ENCODE measurements at regions not wholly inside any gene's neighbourhood (a gene's known extent, or its start where the extent isn't known, plus 50 kb on each side); places are given as distances from the start of the nearest gene placed in this dataset.

GRCh38 chr3:101100361-101101009, 107.3 kb upstream of the ABI3BP start:
- no peak for DNase-seq (ENCODE audit: low spot score)
- Mint-ChIP-seq H3K4me1 (ENCODE audit: low read depth) (no peaks in the 10 kb centered on the region), H3K4me3 (no peak overlapping the region), H3K9me3 (no peaks in the 10 kb centered on the region), H3K36me3 (ENCODE audit: low read depth) (no peaks in the 10 kb centered on the region), H3K27me3 (ENCODE audit: insufficient read depth) (peaks cover 5% of the 10 kb centered on the region), H3K27ac (no peak overlapping the region)
- intact Hi-C loops (cut with micrococcal nuclease), result no loop called here

DNA sequence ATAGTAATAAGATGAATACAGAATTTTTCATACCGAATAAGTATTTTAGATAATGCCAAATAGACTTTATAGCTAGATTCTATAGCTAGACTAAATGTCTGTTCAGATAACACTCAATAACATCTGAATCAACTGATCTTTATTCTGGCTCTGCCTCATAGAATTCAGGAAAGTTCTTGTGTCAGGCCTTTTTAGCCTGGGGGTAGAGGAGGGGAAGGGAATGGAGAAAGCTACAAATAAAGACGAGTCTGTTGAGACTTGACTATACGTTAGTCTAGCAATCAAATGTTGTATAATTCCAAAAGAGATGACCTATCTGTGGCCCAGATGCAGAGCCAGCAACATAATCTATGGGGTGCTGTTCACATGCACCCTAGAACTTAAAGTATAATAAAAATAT, 106.6 kb upstream of the ABI3BP start:
- Mint-ChIP-seq H3K36me3 (ENCODE audit: low read depth) (no peaks in the 10 kb centered on the region), H3K9me3 (no peaks in the 10 kb centered on the region), H3K27me3 (ENCODE audit: insufficient read depth) (no peaks in the 10 kb centered on the region), H3K27ac (no peak overlapping the region), H3K4me3 (no peak overlapping the region), H3K4me1 (ENCODE audit: low read depth) (no peaks in the 10 kb centered on the region)
- no peak for DNase-seq (ENCODE audit: low spot score)
- intact Hi-C loops (cut with micrococcal nuclease), result no loop called here

- intact Hi-C loops (cut with micrococcal nuclease), result no loop called here
Observed at GRCh38 chr3:101096444-101096843, 103.2 kb upstream of the ABI3BP start.

DNA sequence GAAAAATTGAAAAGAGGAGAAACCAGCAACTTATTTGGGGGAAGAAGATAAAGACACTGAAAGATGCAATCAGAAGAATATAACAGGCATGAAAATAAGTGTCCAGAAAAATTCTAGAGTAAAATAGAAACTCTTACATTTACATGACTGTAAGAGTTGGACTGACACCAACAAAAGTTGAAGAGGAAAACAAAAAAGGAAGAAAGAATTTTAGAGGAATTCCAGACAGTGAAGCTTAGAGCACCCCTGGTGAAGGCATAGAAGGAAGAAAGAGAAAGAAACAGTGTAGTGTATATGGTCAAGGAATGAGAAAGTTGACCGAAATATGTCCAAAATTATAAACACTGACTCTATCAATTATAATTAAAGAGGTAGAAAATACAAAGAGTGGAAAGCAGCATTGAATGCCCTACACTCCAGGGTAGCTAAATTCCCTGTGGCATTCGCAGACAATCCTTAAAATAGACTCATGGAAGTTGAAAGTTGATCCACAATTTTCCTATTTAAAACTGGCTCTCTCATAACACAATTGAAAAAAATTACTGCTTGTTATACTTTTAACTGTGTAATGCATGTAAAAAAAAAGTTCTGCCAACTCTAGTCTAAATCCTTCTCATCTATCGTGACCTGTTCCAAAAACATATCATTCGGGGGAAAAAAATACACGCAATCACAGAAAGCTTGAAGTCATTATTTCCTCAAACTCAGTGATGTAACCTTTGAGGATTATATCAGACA, 102.6 kb upstream of the ABI3BP start:
- intact Hi-C loops (cut with micrococcal nuclease), result no loop called here
- Mint-ChIP-seq H3K27ac (no peak overlapping the region), H3K4me3 (no peak overlapping the region), H3K36me3 (ENCODE audit: low read depth) (no peaks in the 10 kb centered on the region), H3K4me1 (ENCODE audit: low read depth) (no peaks in the 10 kb centered on the region), H3K9me3 (no peaks in the 10 kb centered on the region), H3K27me3 (ENCODE audit: insufficient read depth) (no peaks in the 10 kb centered on the region)
- no peak for DNase-seq (ENCODE audit: low spot score)

More at GRCh38 chr3:101096444-101096843, 103.2 kb upstream of the ABI3BP start:
- H3K4me3 Mint-ChIP-seq, result no peak overlapping the region
- no peaks in the 10 kb centered on the region for H3K27me3 Mint-ChIP-seq (ENCODE audit: insufficient read depth)
- no peaks in the 10 kb centered on the region for H3K9me3 Mint-ChIP-seq
- H3K36me3 Mint-ChIP-seq (ENCODE audit: low read depth), result no peaks in the 10 kb centered on the region
- no peak overlapping the region for H3K27ac Mint-ChIP-seq
- H3K4me1 Mint-ChIP-seq (ENCODE audit: low read depth), result no peaks in the 10 kb centered on the region
- DNase-seq (ENCODE audit: low spot score), result no peak

DNA sequence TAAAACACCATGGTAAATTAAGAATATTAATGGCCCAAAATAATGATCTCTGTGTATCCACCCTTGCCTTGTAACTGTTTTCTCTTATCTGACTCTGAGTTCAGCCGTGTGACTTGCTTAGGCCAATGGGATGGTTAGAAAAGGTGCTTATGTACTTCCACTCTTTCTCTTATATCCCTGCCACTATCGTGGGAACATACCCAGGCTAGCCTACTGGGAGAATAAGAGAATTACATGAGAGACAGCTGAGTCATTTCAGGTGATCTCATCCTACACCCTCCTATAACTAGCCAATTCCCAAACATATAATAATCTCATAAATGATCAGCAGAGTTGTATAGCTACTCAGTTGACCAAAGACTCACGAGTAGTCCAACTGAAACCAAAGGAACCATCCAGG, 98.3 kb upstream of the ABI3BP start:
- Mint-ChIP-seq H3K4me3 (no peak overlapping the region), H3K36me3 (ENCODE audit: low read depth) (no peaks in the 10 kb centered on the region), H3K27ac (no peak overlapping the region), H3K4me1 (ENCODE audit: low read depth) (no peaks in the 10 kb centered on the region), H3K27me3 (ENCODE audit: insufficient read depth) (no peaks in the 10 kb centered on the region), H3K9me3 (no peaks in the 10 kb centered on the region)
- intact Hi-C loops (cut with micrococcal nuclease), result no loop called here
- DNase-seq (ENCODE audit: low spot score), result no peak

DNA sequence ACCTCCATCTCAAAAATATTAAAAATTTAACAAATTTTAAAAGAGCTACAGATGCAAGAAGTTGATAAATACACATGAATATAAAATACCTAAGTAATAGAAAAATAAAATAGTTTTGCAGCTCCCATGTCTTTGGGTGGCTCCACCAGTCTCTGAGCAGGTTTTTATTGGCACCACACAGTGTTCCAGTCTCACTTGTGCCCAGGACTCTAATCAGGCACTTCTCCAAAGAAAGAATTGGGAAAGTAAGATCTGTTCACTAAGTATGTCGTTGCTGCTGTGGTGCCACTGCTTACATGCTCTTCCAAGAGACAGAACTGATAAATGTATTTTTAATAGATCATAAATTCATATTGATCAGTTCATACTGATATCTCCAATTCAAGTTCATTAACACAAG, 92.5 kb upstream of the ABI3BP start:
- no peak for DNase-seq (ENCODE audit: low spot score)
- Mint-ChIP-seq H3K36me3 (ENCODE audit: low read depth) (no peaks in the 10 kb centered on the region), H3K4me3 (no peak overlapping the region), H3K4me1 (ENCODE audit: low read depth) (no peaks in the 10 kb centered on the region), H3K27ac (no peak overlapping the region), H3K27me3 (ENCODE audit: insufficient read depth) (peaks cover 3% of the 10 kb centered on the region), H3K9me3 (no peaks in the 10 kb centered on the region)
- intact Hi-C loops (cut with micrococcal nuclease), result no loop called here

DNA sequence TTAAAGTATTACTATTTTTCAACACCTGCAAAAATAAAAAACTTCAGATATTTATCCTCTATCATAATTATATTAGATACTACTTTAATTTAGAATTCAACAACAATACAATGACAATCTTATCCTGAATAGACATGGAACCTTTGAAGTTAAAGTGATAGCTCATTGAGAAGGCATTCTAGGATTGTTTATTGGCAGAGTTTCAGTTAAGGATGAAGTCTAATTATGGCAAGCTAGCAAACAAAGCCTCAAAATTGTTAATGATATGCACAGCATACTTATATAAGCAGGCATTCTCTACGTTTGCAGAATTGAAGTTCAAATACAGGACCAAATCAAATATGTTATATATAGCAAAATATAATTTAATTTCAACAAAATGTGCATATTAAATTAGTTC, 91.2 kb upstream of the ABI3BP start:
- H3K27ac Mint-ChIP-seq, result no peak overlapping the region
- H3K27me3 Mint-ChIP-seq (ENCODE audit: insufficient read depth), result peaks cover 7% of the 10 kb centered on the region
- no peaks in the 10 kb centered on the region for H3K9me3 Mint-ChIP-seq
- intact Hi-C loops (cut with micrococcal nuclease), result no loop called here
- no peaks in the 10 kb centered on the region for H3K36me3 Mint-ChIP-seq (ENCODE audit: low read depth)
- DNase-seq (ENCODE audit: low spot score), result no peak
- no peaks in the 10 kb centered on the region for H3K4me1 Mint-ChIP-seq (ENCODE audit: low read depth)
- H3K4me3 Mint-ChIP-seq, result no peak overlapping the region

GRCh38 chr3:101081999-101082398, 88.8 kb upstream of the ABI3BP start:
- Mint-ChIP-seq H3K36me3 (ENCODE audit: low read depth) (no peaks in the 10 kb centered on the region), H3K27me3 (ENCODE audit: insufficient read depth) (peaks cover 7% of the 10 kb centered on the region), H3K4me1 (ENCODE audit: low read depth) (no peaks in the 10 kb centered on the region), H3K9me3 (no peaks in the 10 kb centered on the region), H3K4me3 (no peak overlapping the region), H3K27ac (no peak overlapping the region)
- no peak for DNase-seq (ENCODE audit: low spot score)
- intact Hi-C loops (cut with micrococcal nuclease), result no loop called here

DNA sequence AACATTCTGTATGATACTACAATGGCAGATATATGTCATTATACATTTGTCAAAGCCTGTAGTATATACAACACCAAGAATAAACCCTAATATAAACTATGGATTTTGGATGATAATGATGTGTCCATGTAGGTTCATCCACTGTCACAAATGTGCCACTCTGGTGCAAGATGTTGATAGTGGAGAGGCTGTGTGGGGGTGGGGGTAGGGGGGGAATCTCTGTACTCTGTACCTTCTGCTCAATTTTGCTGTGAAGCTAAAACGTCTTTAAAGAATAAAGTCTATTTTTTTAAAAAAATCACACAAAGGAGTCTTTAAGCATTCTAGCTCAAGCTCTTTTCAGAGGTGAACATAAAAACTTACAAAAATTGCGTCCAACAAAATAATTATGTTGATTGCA, 88.2 kb upstream of the ABI3BP start:
- H3K9me3 Mint-ChIP-seq, result no peaks in the 10 kb centered on the region
- no peaks in the 10 kb centered on the region for H3K36me3 Mint-ChIP-seq (ENCODE audit: low read depth)
- no peaks in the 10 kb centered on the region for H3K4me1 Mint-ChIP-seq (ENCODE audit: low read depth)
- peaks cover 7% of the 10 kb centered on the region for H3K27me3 Mint-ChIP-seq (ENCODE audit: insufficient read depth)
- intact Hi-C loops (cut with micrococcal nuclease), result no loop called here
- no peak for DNase-seq (ENCODE audit: low spot score)
- no peak overlapping the region for H3K27ac Mint-ChIP-seq
- H3K4me3 Mint-ChIP-seq, result no peak overlapping the region

DNA sequence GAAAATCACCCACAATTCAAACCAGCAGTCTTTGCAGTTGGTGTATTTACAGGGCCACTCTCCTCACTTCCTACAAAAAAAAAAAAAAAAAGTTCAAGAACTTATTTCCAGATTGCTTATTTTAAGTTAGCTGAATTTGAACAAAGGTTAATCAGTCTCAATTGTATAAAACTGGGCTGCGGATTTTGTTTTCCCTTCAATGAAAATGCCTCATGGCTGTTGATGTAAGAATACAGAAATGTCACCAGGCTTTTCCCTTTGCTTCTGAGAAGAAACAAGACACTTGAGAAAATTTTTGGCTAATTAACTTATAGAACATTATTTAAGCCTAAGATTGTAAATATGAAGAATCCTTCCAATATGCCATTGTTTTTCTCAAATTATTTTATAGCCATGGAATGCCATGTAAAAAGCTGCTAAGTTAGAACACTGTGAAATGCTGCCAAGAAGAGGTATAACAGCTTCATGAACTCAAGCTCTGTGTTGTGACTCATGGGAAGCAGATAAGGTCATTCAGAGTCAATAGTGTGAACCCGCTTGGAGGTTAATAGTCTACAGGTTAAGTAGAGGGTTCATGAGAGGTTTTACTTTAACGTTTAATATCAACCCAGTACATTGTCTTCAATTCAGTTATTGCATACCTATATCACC, 84.3 kb upstream of the ABI3BP start:
- no peak overlapping the region for H3K4me3 Mint-ChIP-seq
- no peaks in the 10 kb centered on the region for H3K36me3 Mint-ChIP-seq (ENCODE audit: low read depth)
- H3K9me3 Mint-ChIP-seq, result no peaks in the 10 kb centered on the region
- intact Hi-C loops (cut with micrococcal nuclease), result no loop called here
- H3K27ac Mint-ChIP-seq, result no peak overlapping the region
- H3K4me1 Mint-ChIP-seq (ENCODE audit: low read depth), result no peaks in the 10 kb centered on the region
- no peak for DNase-seq (ENCODE audit: low spot score)
- peaks cover 15% of the 10 kb centered on the region for H3K27me3 Mint-ChIP-seq (ENCODE audit: insufficient read depth)

- Mint-ChIP-seq H3K27ac (no peak overlapping the region), H3K9me3 (no peaks in the 10 kb centered on the region), H3K27me3 (ENCODE audit: insufficient read depth) (peaks cover 8% of the 10 kb centered on the region), H3K36me3 (ENCODE audit: low read depth) (no peaks in the 10 kb centered on the region), H3K4me1 (ENCODE audit: low read depth) (no peaks in the 10 kb centered on the region), H3K4me3 (no peak overlapping the region)
- intact Hi-C loops (cut with micrococcal nuclease), result no loop called here
- no peak for DNase-seq (ENCODE audit: low spot score)
Observed at GRCh38 chr3:101074518-101074917, 81.3 kb upstream of the ABI3BP start.

GRCh38 chr3:101072300-101072699, 79.1 kb upstream of the ABI3BP start:
- DNase-seq (ENCODE audit: low spot score), result no peak
- H3K4me3 Mint-ChIP-seq, result no peak overlapping the region
- no peaks in the 10 kb centered on the region for H3K9me3 Mint-ChIP-seq
- no peak overlapping the region for H3K27ac Mint-ChIP-seq
- H3K36me3 Mint-ChIP-seq (ENCODE audit: low read depth), result no peaks in the 10 kb centered on the region
- no peaks in the 10 kb centered on the region for H3K4me1 Mint-ChIP-seq (ENCODE audit: low read depth)
- peaks cover 8% of the 10 kb centered on the region for H3K27me3 Mint-ChIP-seq (ENCODE audit: insufficient read depth)
- intact Hi-C loops (cut with micrococcal nuclease), result no loop called here

- no peak overlapping the region for H3K27ac Mint-ChIP-seq
- H3K36me3 Mint-ChIP-seq (ENCODE audit: low read depth), result no peaks in the 10 kb centered on the region
- H3K4me3 Mint-ChIP-seq, result no peak overlapping the region
- H3K27me3 Mint-ChIP-seq (ENCODE audit: insufficient read depth), result peaks cover 10% of the 10 kb centered on the region
- H3K9me3 Mint-ChIP-seq, result no peaks in the 10 kb centered on the region
- no peaks in the 10 kb centered on the region for H3K4me1 Mint-ChIP-seq (ENCODE audit: low read depth)
- no peak for DNase-seq (ENCODE audit: low spot score)
- intact Hi-C loops (cut with micrococcal nuclease), result loop anchor here (1.0 kb wide), 3 partner anchors 126 to 566 kb away; no protein-coding TSS in a partner anchor
Observed at GRCh38 chr3:101070799-101071121, 77.5 kb upstream of the ABI3BP start.
